H1 (cell line): ENCODE measurements at regions not wholly inside any gene's neighbourhood (a gene's known extent, or its start where the extent isn't known, plus 50 kb on each side); places are given as distances from the start of the nearest gene placed in this dataset.

Source experiments
- CEBPB ChIP-seq: IDR thresholded peaks from 2 replicates; pipeline ENCODE4 v1.6.1; 2012; ENCODE audit warnings: low read depth, low read length
- CTCF ChIP-seq, 3 experiments: IDR thresholded peaks; 1 replicate in 2 of 3; 2 replicates in 1 of 3; pipeline versions ENCODE4 v1.5.1 to v1.6.1; 2011; ENCODE audit warnings: low read length in 3 of 3, mild to moderate bottlenecking in 3 of 3, inconsistent platforms in 2 of 3, low read depth in 1 of 3, moderate library complexity in 1 of 3; ENCODE audit not compliant: insufficient read depth in 1 of 3; ENCODE audit errors: control extremely low read depth in 1 of 3
- JUND ChIP-seq: IDR thresholded peaks from 2 replicates; pipeline ENCODE4 v1.6.1; 2011; ENCODE audit warnings: mild to moderate bottlenecking, improper control_type of control experiment, low read length
- MAX ChIP-seq: IDR thresholded peaks from 2 replicates; pipeline ENCODE4 v1.6.1; 2012; ENCODE audit warnings: inconsistent platforms
- POLR2A ChIP-seq, 2 experiments: IDR thresholded peaks; 1 replicate in 1 of 2; 2 replicates in 1 of 2; pipeline ENCODE4 v1.6.1; 2011; ENCODE audit warnings: low read depth in 2 of 2, low read length in 2 of 2, mild to moderate bottlenecking in 2 of 2; ENCODE audit errors: control extremely low read depth in 1 of 2
- RAD21 ChIP-seq, 2 experiments: IDR thresholded peaks in 1 of 2; conservative IDR thresholded peaks in 1 of 2; 2 replicates each; pipeline ENCODE4 v1.6.1; 2011; ENCODE audit warnings: low read depth in 2 of 2, low read length in 2 of 2, improper control_type of control experiment in 1 of 2, inconsistent platforms in 1 of 2, mild to moderate bottlenecking in 1 of 2, moderate library complexity in 1 of 2
- RFX5 ChIP-seq: IDR thresholded peaks from 2 replicates; pipeline ENCODE4 v1.6.1; 2011; ENCODE audit warnings: low read depth, low read length, improper control_type of control experiment, borderline replicate concordance
- SRF ChIP-seq: IDR thresholded peaks from 2 replicates; pipeline ENCODE4 v1.6.1; 2011; ENCODE audit warnings: mild to moderate bottlenecking, low read depth, low read length, moderate library complexity
- TAF1 ChIP-seq: IDR thresholded peaks from 2 replicates; pipeline ENCODE4 v1.6.1; 2011; ENCODE audit warnings: mild to moderate bottlenecking, low read depth, low read length

DNA sequence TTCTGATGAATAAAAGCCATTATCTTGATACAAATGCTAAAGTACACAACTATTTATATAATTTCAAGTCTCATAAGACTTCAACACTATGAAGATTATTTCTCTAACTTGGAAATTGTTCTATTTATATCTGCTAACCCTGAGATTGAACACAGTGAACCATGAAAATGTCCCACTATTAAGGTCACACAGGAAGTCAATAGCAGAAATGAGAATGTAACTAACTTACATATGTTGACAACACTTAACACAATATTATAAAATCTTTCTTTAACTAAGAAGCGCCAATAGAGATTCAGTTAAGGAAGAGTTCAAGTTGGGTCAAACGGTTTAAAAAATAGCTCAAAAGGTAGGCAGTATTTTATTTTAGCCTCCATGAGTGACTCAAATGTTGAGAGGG, 551.8 kb upstream of the CBLB start:
- TF ChIP-seq MAX (no peak), RFX5 (no peak), CTCF (IDR thresholded peaks at IDR 0.05; ENCODE audit: control extremely low read depth in 1 of 3, insufficient read depth in 1 of 3, low read depth in 1 of 3, low read length in 3 of 3) (no peak), JUND (no peak), POLR2A (IDR thresholded peaks at IDR 0.05; ENCODE audit: control extremely low read depth in 1 of 2, low read depth in 2 of 2, low read length in 2 of 2) (no peak), CEBPB (no peak), TAF1 (no peak), RAD21 (IDR thresholded peaks at IDR 0.05 in 1 of 2, conservative IDR thresholded peaks at IDR 0.05 in 1 of 2; ENCODE audit: low read depth in 2 of 2, low read length in 2 of 2) (no peak), SRF (no peak)
